BE2C (cell line): ENCODE measurements at regions not wholly inside any gene's neighbourhood (a gene's known extent, or its start where the extent isn't known, plus 50 kb on each side); places are given as distances from the start of the nearest gene placed in this dataset.

Source experiments
- DNase-seq: peaks from one replicate; pipeline ENCODE4 v3.0.0-alpha.2; 2020
- H3K27me3 ChIP-seq: fragments of 250-450 bp; sonication (Bioruptor Pico); 2 replicates; pipeline ENCODE4 v1.5.1; 2020; ENCODE audit warnings: mild to moderate bottlenecking
- H3K36me3 ChIP-seq: fragments of 250-450 bp; sonication (Bioruptor Pico); 2 replicates; pipeline ENCODE4 v1.5.1; 2020; ENCODE audit warnings: mild to moderate bottlenecking
- H3K4me1 ChIP-seq: fragments of 250-450 bp; sonication (Bioruptor Pico); 2 replicates; pipeline ENCODE4 v1.5.1; 2020
- H3K4me3 ChIP-seq: 2 replicates; pipeline ENCODE4 v1.5.1; 2011; ENCODE audit warnings: low read depth, low read length
- H3K9me3 ChIP-seq: fragments of 250-450 bp; sonication (Bioruptor Pico); 2 replicates; pipeline ENCODE4 v1.5.1; 2020
- CTCF ChIP-seq: IDR thresholded peaks from 2 replicates; pipeline ENCODE4 v1.5.1; 2012; ENCODE audit warnings: mild to moderate bottlenecking, low read depth, low read length

GRCh38 chr2:203656522-203657287 is 49.7 kb upstream of the CD28 start:
- Histone ChIP-seq H3K27me3 (no peaks in the 10 kb centered on the region), H3K36me3 (no peaks in the 10 kb centered on the region), H3K9me3 (no peaks in the 10 kb centered on the region), H3K4me1 (peaks cover under 1% of the 10 kb centered on the region; the same call in 1 of the 2 replicates), H3K4me3 (no peak overlapping the region)
- no peak for TF ChIP-seq CTCF
- no peak for DNase-seq
